NOMO-1 treated with dmso at 0.1 percent for 144 hours (cell line): ENCODE measurements at regions not wholly inside any gene's neighbourhood (a gene's known extent, or its start where the extent isn't known, plus 50 kb on each side); places are given as distances from the start of the nearest gene placed in this dataset.

Experiments
- DNase-seq: peaks from one replicate; lab custom pipeline; 2025; ENCODE audit not compliant: unreplicated experiment; lab: John Stamatoyannopoulos, UW

DNA sequence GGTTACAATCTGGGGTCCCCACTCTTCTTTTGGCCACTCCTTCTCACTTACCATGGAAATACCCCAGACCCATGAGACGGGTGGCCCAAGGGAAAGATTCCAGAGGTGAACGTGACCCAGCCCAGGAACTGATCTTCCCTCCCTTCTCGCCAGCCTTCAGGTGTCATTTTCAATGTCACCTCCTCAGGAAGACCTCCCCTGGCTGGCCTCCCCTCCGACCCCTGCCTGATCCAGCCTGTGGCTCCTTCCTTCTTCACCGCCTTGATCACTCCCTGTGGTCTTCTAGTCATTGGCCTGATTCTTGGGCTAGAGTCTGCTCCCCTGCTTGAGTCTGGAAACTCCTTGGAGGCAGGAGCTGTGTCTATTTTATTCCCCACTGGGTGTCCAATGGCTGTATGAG lies 146.1 kb downstream of the SMAD6 start:
- no peak for DNase-seq

- DNase-seq: no peak
Observed at GRCh38 chr15:66848686-66849392, 146.8 kb downstream of the SMAD6 start.

DNA sequence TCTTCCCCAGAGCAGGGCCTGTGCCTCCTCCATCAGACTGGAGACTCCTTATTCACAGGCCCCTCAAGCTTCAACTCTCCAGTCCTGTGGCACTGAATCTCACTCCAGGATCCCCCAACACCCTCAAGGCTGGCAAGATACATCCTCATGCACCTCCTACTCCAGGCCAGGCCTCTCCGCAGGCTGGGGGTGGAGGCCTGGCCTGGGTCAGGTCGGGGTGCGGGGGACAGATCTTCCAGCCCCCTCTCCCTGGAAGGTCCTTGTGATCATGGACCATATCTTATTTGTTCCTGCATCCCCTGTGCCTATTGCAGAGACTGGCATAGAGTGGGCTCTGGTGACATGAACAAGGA lies 147.3 kb downstream of the SMAD6 start:
- DNase-seq: no peak

- DNase-seq: no peak
Observed at GRCh38 chr15:66849746-66850077, 147.7 kb downstream of the SMAD6 start.

GRCh38 chr15:66850078-66850991 lies 148.3 kb downstream of the SMAD6 start:
- DNase-seq: no peak

- DNase-seq: no peak
Observed at GRCh38 chr15:66850996-66851310, 148.9 kb downstream of the SMAD6 start.

DNA sequence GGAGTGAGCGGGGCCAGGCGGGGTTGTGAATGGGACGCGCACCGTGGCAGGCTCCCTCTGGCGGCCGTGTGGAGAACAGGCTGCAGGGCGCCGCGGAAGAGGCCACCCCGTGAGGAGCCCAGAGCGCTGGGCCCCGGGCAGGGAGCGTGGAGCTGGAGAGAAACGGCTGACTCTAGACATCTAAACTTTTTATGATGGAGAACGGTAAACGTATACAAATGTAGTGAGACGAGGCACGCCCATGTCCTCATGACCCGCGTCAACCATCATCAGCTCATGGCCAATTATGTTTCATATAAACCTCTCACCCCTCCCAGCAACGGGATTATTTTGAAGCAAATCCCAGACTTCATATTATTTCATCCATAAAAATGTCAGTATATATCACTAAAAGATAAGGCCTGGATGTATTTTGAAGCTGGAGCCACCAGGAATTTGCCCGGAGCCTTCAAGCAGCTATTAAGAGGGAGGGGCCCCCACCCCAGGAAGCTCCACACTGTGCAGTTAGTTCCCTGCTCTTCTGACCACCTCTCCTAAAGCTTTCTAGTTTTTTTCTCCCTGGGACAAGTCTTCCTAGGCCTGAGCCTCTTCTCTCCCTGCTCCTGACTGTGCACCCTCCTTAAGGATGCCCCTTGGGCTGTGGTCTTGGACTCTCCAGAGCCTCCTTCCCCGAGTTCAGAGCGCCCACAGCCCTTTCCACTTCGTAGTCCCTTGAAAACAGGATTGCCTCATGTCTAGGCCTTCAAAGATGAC lies 149.5 kb downstream of the SMAD6 start:
- DNase-seq: peak; percentile 88

- no peak for DNase-seq
Observed at GRCh38 chr15:66852064-66852905, 150.2 kb downstream of the SMAD6 start.

GRCh38 chr15:66854012-66854965 lies 152.3 kb downstream of the SMAD6 start:
- no peak for DNase-seq

DNA sequence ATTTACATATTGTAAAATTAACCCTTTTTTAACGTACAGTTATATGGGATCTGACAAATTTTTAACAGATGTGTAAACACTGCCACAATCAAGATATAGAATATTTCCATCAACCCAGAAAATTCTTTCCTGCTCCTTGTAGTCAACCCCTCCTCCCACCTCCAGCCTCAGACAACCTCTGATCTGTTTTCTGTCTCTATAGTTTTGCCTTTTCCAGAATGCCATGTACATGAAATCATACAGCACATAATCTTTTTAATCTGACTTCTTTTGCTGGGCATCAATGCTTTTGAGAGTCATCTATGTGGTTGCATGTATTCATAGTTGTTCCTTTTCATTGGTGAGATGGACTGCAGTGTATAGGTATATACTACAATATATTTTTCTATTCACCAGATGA lies 153.0 kb downstream of the SMAD6 start:
- no peak for DNase-seq

GRCh38 chr15:66857694-66858093 lies 155.7 kb downstream of the SMAD6 start:
- no peak for DNase-seq

DNA sequence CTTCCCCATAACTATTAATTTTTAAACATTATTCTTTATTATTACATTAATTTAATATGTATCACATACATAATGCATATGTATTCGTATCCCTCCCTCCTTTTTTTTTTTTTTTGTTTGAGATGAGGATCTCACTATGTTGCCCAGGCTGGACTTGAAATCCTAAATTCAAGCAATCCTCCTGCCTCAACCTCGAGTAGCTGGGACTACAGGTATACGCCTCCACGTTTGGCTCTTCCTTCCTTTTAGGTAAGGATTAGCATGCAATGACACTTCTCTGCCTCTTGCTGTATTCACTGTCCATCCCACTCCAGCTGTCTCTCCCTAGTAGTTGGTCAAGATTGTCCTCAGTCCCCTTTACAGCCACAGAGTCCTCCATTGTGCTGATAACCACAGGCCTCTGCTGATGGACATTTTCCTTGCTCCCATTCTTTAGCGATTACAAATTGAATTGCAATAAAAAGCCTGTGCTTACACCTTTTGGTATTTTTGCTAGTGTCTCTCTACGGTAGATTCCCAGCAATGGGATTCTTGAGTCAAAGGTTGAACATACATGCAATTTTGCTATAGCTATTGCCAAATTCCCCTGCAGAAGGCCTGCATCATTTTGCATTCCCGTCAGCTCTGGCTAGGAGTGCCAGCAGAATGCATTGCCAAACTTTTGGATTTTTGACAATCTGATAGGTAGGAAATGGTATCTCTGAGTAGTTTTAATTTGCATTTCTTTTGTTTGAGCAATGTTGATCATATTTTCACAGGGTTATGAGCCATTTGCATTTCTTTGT lies 156.6 kb downstream of the SMAD6 start:
- DNase-seq: no peak

- no peak for DNase-seq
Observed at GRCh38 chr15:66859688-66860253, 157.7 kb downstream of the SMAD6 start.

DNA sequence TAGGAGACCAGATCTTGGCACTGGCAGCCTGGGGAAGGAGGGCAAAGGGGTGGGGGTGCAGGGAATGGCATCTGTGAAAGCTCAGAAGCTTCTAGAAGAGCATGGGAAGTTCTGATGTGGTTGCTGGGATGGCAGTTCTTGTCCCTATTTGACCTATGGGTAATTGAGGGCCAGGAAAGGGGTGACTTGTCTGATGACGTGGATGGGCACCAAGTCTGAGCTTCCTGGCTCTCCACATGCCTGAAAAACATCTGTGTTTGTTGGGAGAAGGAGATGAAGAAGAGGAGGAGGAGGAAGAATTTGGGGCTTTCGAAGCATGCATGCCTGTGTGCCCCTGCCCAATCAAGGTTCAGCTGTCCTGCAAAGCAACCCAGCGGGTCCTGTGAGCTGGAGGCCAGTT lies 158.8 kb downstream of the SMAD6 start:
- no peak for DNase-seq

DNA sequence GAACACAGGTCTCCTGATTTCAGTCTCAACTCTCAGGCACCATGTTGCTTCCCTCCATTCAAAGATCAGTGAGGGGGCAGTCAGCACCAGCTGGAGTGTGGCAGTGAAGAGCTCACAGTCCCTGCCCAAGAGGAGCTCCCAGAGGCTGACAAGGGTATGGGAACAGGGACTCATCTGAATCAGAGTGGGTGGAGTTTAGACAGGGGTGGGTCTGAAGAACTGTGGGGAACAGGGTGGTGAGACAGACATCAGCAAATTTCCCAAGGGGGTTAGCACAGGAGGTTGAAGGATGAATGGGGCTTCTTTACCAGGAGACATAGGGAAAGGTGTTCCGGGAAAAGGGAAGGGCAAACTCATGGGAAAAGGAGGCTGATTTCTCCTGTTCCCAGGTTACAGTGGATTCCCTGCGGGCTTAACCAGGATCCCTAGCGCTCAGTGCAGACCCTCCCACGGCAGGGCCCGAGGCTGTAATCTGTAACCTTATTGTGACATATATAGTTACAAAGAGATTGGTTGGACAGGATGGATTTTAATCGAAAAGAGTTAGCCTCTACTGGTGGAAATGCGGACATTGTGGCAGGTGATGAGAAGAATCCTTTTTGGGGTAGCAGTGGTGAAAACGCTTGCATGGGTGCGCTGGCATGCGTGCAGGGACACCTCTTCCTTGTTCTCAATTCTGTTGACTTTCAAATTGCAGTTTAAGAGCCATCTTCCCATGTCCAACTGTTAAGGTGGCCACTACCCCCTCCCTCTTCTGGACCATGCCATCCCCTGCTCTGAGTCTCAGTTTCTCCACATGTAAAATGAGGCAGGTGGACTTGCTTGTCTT lies 160.3 kb downstream of the SMAD6 start:
- DNase-seq: no peak

GRCh38 chr15:66862940-66863335 lies 160.9 kb downstream of the SMAD6 start:
- DNase-seq: peak; percentile 64

GRCh38 chr15:66863390-66864085 lies 161.5 kb downstream of the SMAD6 start:
- DNase-seq: no peak
